Common myeloid progenitor, CD34-positive (primary cell): ENCODE measurements at regions not wholly inside any gene's neighbourhood (a gene's known extent, or its start where the extent isn't known, plus 50 kb on each side); places are given as distances from the start of the nearest gene placed in this dataset.

Source experiments
- CTCF ChIA-PET: fragments of 350-600 bp; sonication (Branson Sonifier 250); formaldehyde crosslinking; loops from one replicate; lab custom pipeline; 2021; ENCODE audit warnings: antibody characterized with exemption; lab: Charles Lee
- POLR2A ChIA-PET: fragments of 350-600 bp; sonication (Branson Sonifier 250); formaldehyde crosslinking; loops from one replicate; lab custom pipeline; 2021; ENCODE audit warnings: antibody characterized with exemption; lab: Charles Lee
- DNase-seq, 3 donors: peaks; one replicate each; pipeline versions ENCODE4 v3.0.0 to v3.0.0-alpha.2; 2013
- H3K27ac ChIP-seq, 2 experiments: 1 replicate in 1 of 2; 2 replicates in 1 of 2; pipeline ENCODE4 v1.7.0; 2013; ENCODE audit warnings: inconsistent platforms in 2 of 2, low read length in 2 of 2, mild to moderate bottlenecking in 2 of 2, low read depth in 1 of 2, moderate library complexity in 1 of 2; ENCODE audit not compliant: severe bottlenecking in 2 of 2, insufficient read depth in 1 of 2, poor library complexity in 1 of 2
- H3K27me3 ChIP-seq, 5 experiments: replicated peaks in 2 of 5; 1 replicate in 3 of 5; 2 replicates in 2 of 5; pipeline versions ENCODE4 v1.6.1 to v1.7.0; 2013; ENCODE audit warnings: low read length in 4 of 5, mild to moderate bottlenecking in 2 of 5, moderate library complexity in 2 of 5, inconsistent platforms in 1 of 5; ENCODE audit not compliant: insufficient read depth in 5 of 5, control insufficient read depth in 4 of 5
- H3K36me3 ChIP-seq, 4 experiments: 1 replicate in 2 of 4; 2 replicates in 2 of 4; pipeline versions ENCODE4 v1.6.1 to v1.7.0; 2013; ENCODE audit warnings: low read length in 3 of 4, control low read depth in 1 of 4, mild to moderate bottlenecking in 1 of 4; ENCODE audit not compliant: control insufficient read depth in 4 of 4, insufficient read depth in 4 of 4
- H3K4me1 ChIP-seq, 4 experiments: 1 replicate in 3 of 4; 2 replicates in 1 of 4; pipeline versions ENCODE4 v1.6.1 to v1.7.1; 2013; ENCODE audit warnings: low read length in 3 of 4, mild to moderate bottlenecking in 3 of 4, control low read depth in 1 of 4, inconsistent platforms in 1 of 4, moderate library complexity in 1 of 4; ENCODE audit not compliant: control insufficient read depth in 4 of 4, insufficient read depth in 4 of 4; ENCODE audit errors: control extremely low read depth in 1 of 4
- H3K4me3 ChIP-seq, 7 experiments: 1 replicate in 4 of 7; 2 replicates in 3 of 7; pipeline versions ENCODE4 v1.5.1 to v1.7.0; 2013; ENCODE audit warnings: mild to moderate bottlenecking in 7 of 7, low read length in 6 of 7, moderate library complexity in 6 of 7, inconsistent platforms in 2 of 7, low read depth in 2 of 7, control low read depth in 1 of 7; ENCODE audit not compliant: insufficient read depth in 4 of 7, control insufficient read depth in 1 of 7; ENCODE audit errors: extremely low read depth in 1 of 7
- H3K9me3 ChIP-seq, 5 experiments: 1 replicate in 4 of 5; 2 replicates in 1 of 5; pipeline versions ENCODE4 v1.6.1 to v1.7.1; 2013; ENCODE audit warnings: low read length in 4 of 5, mild to moderate bottlenecking in 2 of 5, inconsistent platforms in 1 of 5, low read depth in 1 of 5, moderate library complexity in 1 of 5; ENCODE audit not compliant: control insufficient read depth in 4 of 5, insufficient read depth in 2 of 5; ENCODE audit errors: control extremely low read depth in 1 of 5
- WGBS: methylation state at CpG from one replicate; pipeline ENCODE4 v1.1.5; 2013; ENCODE audit not compliant: insufficient coverage; 5-methylcytosine and 5-hydroxymethylcytosine counted together

- Histone ChIP-seq H3K27ac (no peak overlapping the region), H3K36me3 (no peaks in the 10 kb centered on the region), H3K4me3 (no peak overlapping the region), H3K9me3 (peaks cover 0 to 3% (median 0%) of the 10 kb centered on the region in 5 experiments), H3K4me1 (no peaks in the 10 kb centered on the region), H3K27me3 (no peaks in the 10 kb centered on the region)
- ChIA-PET POLR2A (no interaction called here), CTCF (no interaction called here)
- DNase-seq = no peak
- WGBS = no CpG with 5 or more reads among the region's 1 CpG
These were observed 92.6 kb upstream of the VRK2 start for GRCh38 chr2:57954020-57954419.

GRCh38 chr2:57957238-57957637 is 89.4 kb upstream of the VRK2 start:
- H3K27me3 ChIP-seq = no peaks in the 10 kb centered on the region
- no peak for DNase-seq
- H3K9me3 ChIP-seq = no peaks in the 10 kb centered on the region
- H3K27ac ChIP-seq = no peak overlapping the region
- H3K4me3 ChIP-seq = no peak overlapping the region
- no CpG with 5 or more reads among the region's 3 CpGs for WGBS
- no peaks in the 10 kb centered on the region for H3K36me3 ChIP-seq
- no peaks in the 10 kb centered on the region for H3K4me1 ChIP-seq
- ChIA-PET CTCF (interaction anchor here (1.2 kb wide), 1 partner anchor 12 kb away, joined by 3 read pairs; no protein-coding TSS in a partner anchor), POLR2A (no interaction called here)

- Histone ChIP-seq H3K27me3 (no peaks in the 10 kb centered on the region), H3K4me1 (no peaks in the 10 kb centered on the region), H3K4me3 (no peak overlapping the region), H3K9me3 (no peaks in the 10 kb centered on the region), H3K36me3 (no peaks in the 10 kb centered on the region), H3K27ac (no peak overlapping the region)
- ChIA-PET CTCF (no interaction called here), POLR2A (no interaction called here)
- WGBS = 92% methylated on average over 6 of the region's 7 CpGs
- no peak for DNase-seq
These were observed 87.2 kb upstream of the VRK2 start for GRCh38 chr2:57959390-57959789.

DNA sequence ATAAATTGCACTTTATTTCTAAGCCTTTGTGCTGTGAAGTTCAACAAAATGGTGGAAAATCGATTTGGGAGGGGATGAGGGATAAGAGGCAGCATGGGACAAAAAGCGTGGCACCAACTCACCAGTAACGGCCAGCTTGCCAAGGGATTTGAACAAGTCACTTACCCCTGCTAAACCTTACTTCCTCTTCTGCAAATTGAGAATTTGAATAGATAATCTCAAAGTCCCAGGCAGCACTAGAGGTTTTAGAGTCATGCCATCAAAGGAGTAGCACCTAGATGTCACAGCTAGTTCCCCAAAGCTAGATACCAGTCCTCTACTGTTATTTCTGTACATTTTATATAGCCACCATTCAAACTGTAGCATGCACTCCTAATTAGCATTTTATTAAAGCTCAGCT is 83.7 kb upstream of the VRK2 start:
- Histone ChIP-seq H3K27ac (no peak overlapping the region), H3K9me3 (no peaks in the 10 kb centered on the region), H3K4me1 (no peaks in the 10 kb centered on the region), H3K4me3 (no peak overlapping the region), H3K36me3 (no peaks in the 10 kb centered on the region), H3K27me3 (no peaks in the 10 kb centered on the region)
- peak in 2 of 3 donors; percentile 22 to 44 for DNase-seq
- ChIA-PET CTCF (no interaction called here), POLR2A (no interaction called here)
- WGBS = 94% methylated on average over 3 of the region's 3 CpGs

DNA sequence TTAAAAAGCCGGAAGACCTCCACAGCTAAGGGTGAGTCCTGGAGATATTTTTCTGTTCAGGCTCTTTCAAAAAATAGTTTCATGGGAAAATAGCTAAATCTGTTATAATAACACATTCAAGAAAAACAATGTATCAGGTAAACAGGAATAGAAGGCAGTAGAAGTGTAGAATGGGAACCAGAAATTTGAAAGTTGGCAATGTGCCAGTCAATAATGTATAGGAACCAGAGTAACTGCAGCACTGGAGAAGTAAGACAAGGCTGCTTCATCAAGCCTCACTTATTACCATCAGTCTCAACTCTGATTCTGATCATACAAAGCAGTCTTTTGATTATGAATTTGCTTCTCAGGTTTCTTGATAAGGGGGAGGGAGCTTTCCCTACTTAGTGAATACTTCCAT is 81.4 kb upstream of the VRK2 start:
- CTCF ChIA-PET = no interaction called here
- POLR2A ChIA-PET = no interaction called here
- no peaks in the 10 kb centered on the region for H3K27me3 ChIP-seq
- no peaks in the 10 kb centered on the region for H3K4me1 ChIP-seq
- H3K27ac ChIP-seq = no peak overlapping the region
- WGBS = no CpG with 5 or more reads among the region's 1 CpG
- no peaks in the 10 kb centered on the region for H3K9me3 ChIP-seq
- DNase-seq = no peak
- no peak overlapping the region for H3K4me3 ChIP-seq
- no peaks in the 10 kb centered on the region for H3K36me3 ChIP-seq

DNA sequence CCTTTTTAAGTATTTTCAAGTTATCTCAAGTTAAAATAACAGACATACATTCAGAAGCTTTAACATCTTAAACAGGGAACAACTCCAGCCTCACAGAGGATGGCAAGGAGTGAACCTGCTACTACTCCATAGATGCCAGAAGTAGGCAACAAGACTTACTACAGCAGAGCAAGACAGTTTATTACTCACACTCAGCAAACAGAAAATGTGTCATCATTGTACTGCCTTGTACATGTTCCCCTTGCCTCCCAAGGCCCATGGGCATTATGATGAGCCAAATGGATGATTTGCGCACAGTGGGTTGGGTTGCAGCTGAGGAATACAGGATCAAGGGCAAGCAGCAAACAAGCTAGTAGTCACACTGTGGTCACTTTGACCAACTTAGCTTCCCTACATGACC is 80.6 kb upstream of the VRK2 start:
- no peaks in the 10 kb centered on the region for H3K36me3 ChIP-seq
- H3K27ac ChIP-seq = no peak overlapping the region
- H3K27me3 ChIP-seq = no peaks in the 10 kb centered on the region
- ChIA-PET POLR2A (no interaction called here), CTCF (no interaction called here)
- no peaks in the 10 kb centered on the region for H3K9me3 ChIP-seq
- 100% methylated on average over 1 of the region's 1 CpG for WGBS
- H3K4me1 ChIP-seq = no peaks in the 10 kb centered on the region
- DNase-seq = no peak
- H3K4me3 ChIP-seq = no peak overlapping the region

GRCh38 chr2:57973621-57974186 is 72.9 kb upstream of the VRK2 start:
- DNase-seq = no peak
- no peaks in the 10 kb centered on the region for H3K27me3 ChIP-seq
- peaks cover 0 to 2% (median 0%) of the 10 kb centered on the region in 5 experiments for H3K9me3 ChIP-seq
- H3K4me1 ChIP-seq = no peaks in the 10 kb centered on the region
- ChIA-PET POLR2A (no interaction called here), CTCF (no interaction called here)
- no CpG with 5 or more reads among the region's 2 CpGs for WGBS
- no peaks in the 10 kb centered on the region for H3K36me3 ChIP-seq
- no peak overlapping the region for H3K27ac ChIP-seq
- H3K4me3 ChIP-seq = no peak overlapping the region
